DND-41 (cell line): ENCODE measurements at regions not wholly inside any gene's neighbourhood (a gene's known extent, or its start where the extent isn't known, plus 50 kb on each side); places are given as distances from the start of the nearest gene placed in this dataset.
A peak's percentile ranks its signal among the peaks of the same experiment; 100 is the strongest.

Experiments used
- ATAC-seq: fragments of 200-7000 bp; cut with Tn5 transposase; 3 replicates; pipeline ENCODE4 v1.9.1; 2021; ENCODE audit warnings: low read depth; ENCODE audit not compliant: insufficient read depth
- DNase-seq: peaks from one replicate; pipeline ENCODE4 v3.0.0-alpha.2; 2020
- H2AFZ ChIP-seq: 2 replicates; pipeline ENCODE4 v1.6.0; 2012; ENCODE audit warnings: low read depth, low read length
- H3K27ac ChIP-seq: 2 replicates; pipeline ENCODE4 v1.5.1; 2012; ENCODE audit warnings: low read length, inconsistent platforms
- H3K27me3 ChIP-seq: fragments of 200-600 bp; sonication (generic); 2 replicates; pipeline ENCODE4 v1.6.0; 2012; ENCODE audit warnings: low read length, mild to moderate bottlenecking, inconsistent platforms; ENCODE audit not compliant: insufficient read depth, poor library complexity
- H3K36me3 ChIP-seq: 2 replicates; pipeline ENCODE4 v1.5.1; 2012; ENCODE audit warnings: low read length, inconsistent platforms; ENCODE audit not compliant: insufficient read depth
- H3K4me1 ChIP-seq: 2 replicates; pipeline ENCODE4 v1.5.1; 2012; ENCODE audit warnings: mild to moderate bottlenecking, low read length; ENCODE audit not compliant: insufficient read depth
- H3K4me2 ChIP-seq: 2 replicates; pipeline ENCODE4 v1.6.0; 2012; ENCODE audit warnings: mild to moderate bottlenecking, moderate library complexity, low read length, inconsistent platforms; ENCODE audit not compliant: insufficient read depth
- H3K4me3 ChIP-seq, 2 experiments: fragments of 200-600 bp in 1 of 2; shearing (Covaris generic) in 1 of 2; 2 replicates each; pipeline ENCODE4 v1.5.1; 2012 to 2016; ENCODE audit warnings: inconsistent platforms in 2 of 2, low read length in 2 of 2, mild to moderate bottlenecking in 2 of 2, low read depth in 1 of 2, moderate library complexity in 1 of 2
- H3K79me2 ChIP-seq: 2 replicates; pipeline ENCODE4 v1.6.0; 2012; ENCODE audit warnings: low read length, inconsistent platforms; ENCODE audit not compliant: insufficient read depth
- H3K9ac ChIP-seq: 2 replicates; pipeline ENCODE4 v1.6.0; 2012; ENCODE audit warnings: low read depth, mild to moderate bottlenecking, inconsistent platforms, low read length, moderate library complexity
- H3K9me3 ChIP-seq: 2 replicates; pipeline ENCODE4 v1.5.1; 2012; ENCODE audit warnings: low read length, moderate library complexity, mild to moderate bottlenecking, inconsistent platforms; ENCODE audit not compliant: insufficient read depth, severe bottlenecking
- H4K20me1 ChIP-seq: 2 replicates; pipeline ENCODE4 v1.6.0; 2012; ENCODE audit warnings: low read length; ENCODE audit not compliant: insufficient read depth
- EZH2 ChIP-seq: IDR thresholded peaks from 3 replicates; pipeline ENCODE4 v1.6.1; 2012; ENCODE audit warnings: borderline replicate concordance, low read depth, mild to moderate bottlenecking, moderate library complexity, low read length, inconsistent platforms; ENCODE audit not compliant: severe bottlenecking
- TF ChIP-seq, protein P1 (sequence below): IDR thresholded peaks from 2 replicates; pipeline ENCODE4 v1.5.1; 2012; ENCODE audit warnings: borderline replicate concordance, low read length, moderate library complexity, mild to moderate bottlenecking; ENCODE audit not compliant: poor library complexity, severe bottlenecking; ENCODE audit errors: extremely low read depth

DNA sequence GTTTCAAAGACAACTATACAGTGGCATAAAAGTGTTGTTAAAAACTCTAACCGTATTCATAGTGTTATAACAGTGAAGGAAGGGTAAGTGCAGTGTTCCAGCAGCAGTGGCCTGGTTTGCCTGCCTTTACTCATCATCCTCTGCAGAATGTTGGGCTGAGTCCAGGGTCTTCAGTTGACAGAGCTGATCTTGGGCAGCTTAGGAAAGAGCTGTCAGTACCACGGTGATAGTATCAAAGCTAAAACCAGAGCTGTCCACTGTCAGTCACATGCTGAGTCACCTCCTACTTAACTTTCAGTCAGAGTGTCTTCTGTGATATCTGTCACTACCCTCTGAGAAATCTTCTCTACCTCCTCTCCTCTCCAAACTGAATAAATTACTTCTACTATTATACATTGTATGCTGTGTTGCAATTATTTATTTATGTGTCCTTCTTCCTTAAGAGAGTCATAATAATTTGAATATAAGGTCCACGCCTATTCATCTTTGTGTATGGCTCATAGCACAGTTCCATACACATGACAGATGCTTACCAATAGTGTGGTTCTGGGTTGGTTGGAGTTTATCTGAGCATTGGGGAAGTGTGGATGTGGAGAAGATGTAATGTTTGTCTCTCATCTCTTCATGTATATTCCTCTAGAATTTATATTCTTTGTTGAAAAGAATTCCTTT, 242.1 kb downstream of the ZIC1 start:
- Histone ChIP-seq H3K27me3 (no peaks in the 10 kb centered on the region), H3K79me2 (no peaks in the 10 kb centered on the region), H3K9ac (no peak overlapping the region), H2AFZ (0 out of 2 replicates have a peak overlapping the region, but pooled peaks have one; percentile 2), H3K9me3 (no peaks in the 10 kb centered on the region), H4K20me1 (no peaks in the 10 kb centered on the region), H3K4me2 (no peak overlapping the region), H3K4me1 (peaks cover 4% of the 10 kb centered on the region; the same call in 1 of the 2 replicates), H3K36me3 (no peaks in the 10 kb centered on the region), H3K27ac (no peak overlapping the region), H3K4me3 (no peak overlapping the region)
- TF ChIP-seq EZH2 = no peak
- TF ChIP-seq, protein P1, sequence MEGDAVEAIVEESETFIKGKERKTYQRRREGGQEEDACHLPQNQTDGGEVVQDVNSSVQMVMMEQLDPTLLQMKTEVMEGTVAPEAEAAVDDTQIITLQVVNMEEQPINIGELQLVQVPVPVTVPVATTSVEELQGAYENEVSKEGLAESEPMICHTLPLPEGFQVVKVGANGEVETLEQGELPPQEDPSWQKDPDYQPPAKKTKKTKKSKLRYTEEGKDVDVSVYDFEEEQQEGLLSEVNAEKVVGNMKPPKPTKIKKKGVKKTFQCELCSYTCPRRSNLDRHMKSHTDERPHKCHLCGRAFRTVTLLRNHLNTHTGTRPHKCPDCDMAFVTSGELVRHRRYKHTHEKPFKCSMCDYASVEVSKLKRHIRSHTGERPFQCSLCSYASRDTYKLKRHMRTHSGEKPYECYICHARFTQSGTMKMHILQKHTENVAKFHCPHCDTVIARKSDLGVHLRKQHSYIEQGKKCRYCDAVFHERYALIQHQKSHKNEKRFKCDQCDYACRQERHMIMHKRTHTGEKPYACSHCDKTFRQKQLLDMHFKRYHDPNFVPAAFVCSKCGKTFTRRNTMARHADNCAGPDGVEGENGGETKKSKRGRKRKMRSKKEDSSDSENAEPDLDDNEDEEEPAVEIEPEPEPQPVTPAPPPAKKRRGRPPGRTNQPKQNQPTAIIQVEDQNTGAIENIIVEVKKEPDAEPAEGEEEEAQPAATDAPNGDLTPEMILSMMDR = no peak
- DNase-seq = no peak
- ATAC-seq = no peak

DNA sequence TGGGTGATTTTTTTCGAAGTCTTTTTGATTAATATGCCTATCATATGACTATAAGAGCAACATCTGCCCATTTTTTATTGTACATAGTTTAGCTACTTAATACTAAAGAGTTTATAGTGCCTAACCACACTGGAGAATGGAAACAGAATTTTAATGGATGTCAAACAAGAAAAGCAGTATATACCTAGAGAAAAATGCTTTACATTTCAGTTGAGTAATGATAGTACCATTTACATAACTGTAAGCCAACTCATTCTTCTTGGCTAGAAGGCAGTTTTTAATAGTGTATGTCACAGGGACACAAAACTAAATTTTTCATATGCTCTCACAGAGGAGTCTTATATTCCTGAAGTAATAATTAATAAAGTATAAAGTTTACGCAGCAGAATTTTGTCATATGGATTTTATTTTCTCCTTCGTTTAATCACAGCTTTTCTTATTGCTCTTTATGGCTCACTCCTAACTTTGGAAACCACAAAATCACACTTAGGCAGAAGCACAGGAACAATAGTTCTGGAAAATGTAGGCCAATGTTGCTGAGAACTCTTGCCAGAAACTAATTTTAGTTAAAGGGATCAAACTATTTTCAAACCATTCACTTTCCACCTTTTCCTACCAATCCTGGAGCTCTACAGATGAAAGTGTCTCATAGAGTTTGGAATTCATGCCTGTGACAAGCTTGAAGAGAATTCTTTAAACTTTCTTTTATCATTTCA, 243.6 kb downstream of the ZIC1 start:
- no peak for DNase-seq
- ATAC-seq = no peak
- H3K9me3 ChIP-seq = no peaks in the 10 kb centered on the region
- H2AFZ ChIP-seq = 0 out of 2 replicates have a peak overlapping the region, but pooled peaks have one; percentile 11
- TF ChIP-seq, protein P1 = no peak
- no peak for TF ChIP-seq EZH2
- no peaks in the 10 kb centered on the region for H4K20me1 ChIP-seq
- no peaks in the 10 kb centered on the region for H3K79me2 ChIP-seq
- no peak overlapping the region for H3K9ac ChIP-seq
- H3K27ac ChIP-seq = no peak overlapping the region
- peaks cover 4% of the 10 kb centered on the region; the same call in 1 of the 2 replicates for H3K4me1 ChIP-seq
- no peaks in the 10 kb centered on the region for H3K36me3 ChIP-seq
- H3K4me3 ChIP-seq = no peak overlapping the region
- no peak overlapping the region for H3K4me2 ChIP-seq
- no peaks in the 10 kb centered on the region for H3K27me3 ChIP-seq

DNA sequence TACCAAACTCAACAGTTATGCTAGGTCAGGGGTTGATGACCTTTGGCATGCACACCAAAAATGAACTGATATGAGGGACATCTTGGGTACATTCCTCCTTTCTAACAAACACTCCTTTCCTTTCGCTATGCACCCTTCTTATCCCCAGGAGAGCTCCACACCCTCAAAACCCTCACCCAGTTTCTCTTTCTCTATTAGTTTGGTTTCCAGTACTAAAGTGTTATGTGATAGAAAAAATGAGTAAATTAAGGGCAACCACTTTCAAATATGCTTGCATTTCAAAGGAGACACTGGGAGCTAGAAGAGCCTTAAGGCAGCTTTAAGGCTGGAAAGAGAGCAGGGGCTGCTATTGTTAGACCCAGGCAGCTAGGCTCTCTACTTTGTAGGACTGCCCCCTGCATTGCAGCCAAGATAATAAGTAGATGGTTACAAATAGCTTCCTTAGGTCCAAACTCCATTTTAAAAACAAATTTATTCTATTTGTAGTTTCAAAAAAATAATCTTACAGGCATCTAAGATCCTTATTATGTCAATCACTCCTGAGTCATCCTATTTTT, 244.3 kb downstream of the ZIC1 start:
- no peak for ATAC-seq
- H2AFZ ChIP-seq = 0 out of 2 replicates have a peak overlapping the region, but pooled peaks have one; percentile 11

More for the DNA sequence above, 244.3 kb downstream of the ZIC1 start:
- no peaks in the 10 kb centered on the region for H3K36me3 ChIP-seq
- no peak for DNase-seq
- H3K4me3 ChIP-seq = no peak overlapping the region
- no peak overlapping the region for H3K9ac ChIP-seq
- H3K79me2 ChIP-seq = no peaks in the 10 kb centered on the region
- H3K4me2 ChIP-seq = no peak overlapping the region
- H3K27me3 ChIP-seq = no peaks in the 10 kb centered on the region
- no peak for TF ChIP-seq EZH2
- TF ChIP-seq, protein P1 = no peak
- H3K27ac ChIP-seq = no peak overlapping the region
- H3K9me3 ChIP-seq = no peaks in the 10 kb centered on the region
- H3K4me1 ChIP-seq = peaks cover 4% of the 10 kb centered on the region; the same call in 1 of the 2 replicates
- no peaks in the 10 kb centered on the region for H4K20me1 ChIP-seq
